RWPE1 (cell line): ENCODE measurements at regions not wholly inside any gene's neighbourhood (a gene's known extent, or its start where the extent isn't known, plus 50 kb on each side); places are given as distances from the start of the nearest gene placed in this dataset.

ENCODE experiments used
- CTCF ChIA-PET: fragments of 350-600 bp; sonication (Branson Sonifier 250); formaldehyde crosslinking; extraction: SDS; loops from one replicate; lab custom pipeline; 2021; lab: Yijun Ruan, JAX
- POLR2A ChIA-PET: fragments of 400-600 bp; formaldehyde crosslinking; extraction: SDS; loops from one replicate; lab custom pipeline; 2020; ENCODE audit warnings: antibody characterized with exemption; ENCODE audit not compliant: low non-redundant PET; lab: Yijun Ruan, JAX
- DNase-seq: peaks from one replicate; pipeline ENCODE4 v3.0.0; 2012; ENCODE audit warnings: low spot score
- H3K27ac ChIP-seq: fragments of 450-650 bp; 2 replicates; pipeline ENCODE4 v1.5.1; 2017
- CTCF ChIP-seq: fragments of 450-650 bp; conservative IDR thresholded peaks from 2 replicates; pipeline ENCODE4 v1.5.1; 2017; ENCODE audit warnings: low read depth, mild to moderate bottlenecking

GRCh38 chr1:221791846-221792245, 50.0 kb upstream of the DUSP10 start:
- H3K27ac ChIP-seq, result no peak overlapping the region
- ChIA-PET POLR2A (no interaction called here), CTCF (no interaction called here)
- DNase-seq, result no peak
- TF ChIP-seq CTCF, result no peak
